ENCODE measurements at regions not wholly inside any gene's neighbourhood (a gene's known extent, or its start where the extent isn't known, plus 50 kb on each side); places are given as distances from the start of the nearest gene placed in this dataset.

GRCh38 chr10:44035474-44036197 lies 349.3 kb downstream of the CXCL12 start:
- ATAC-seq (no peak), DNase-seq (peak in 1 of 5 donors; percentile 9)
- Histone ChIP-seq H3K4me1 (peaks cover 0 to 7% (median 0%) of the 10 kb centered on the region in 12 donors), H3K4me3 (no peak overlapping the region), H3K36me3 (no peaks in the 10 kb centered on the region), H3K27ac (no peak overlapping the region), H3K27me3 (no peaks in the 10 kb centered on the region), H3K9me3 (peaks cover 0 to 7% (median 0%) of the 10 kb centered on the region in 12 donors)
- TF ChIP-seq, protein P1, sequence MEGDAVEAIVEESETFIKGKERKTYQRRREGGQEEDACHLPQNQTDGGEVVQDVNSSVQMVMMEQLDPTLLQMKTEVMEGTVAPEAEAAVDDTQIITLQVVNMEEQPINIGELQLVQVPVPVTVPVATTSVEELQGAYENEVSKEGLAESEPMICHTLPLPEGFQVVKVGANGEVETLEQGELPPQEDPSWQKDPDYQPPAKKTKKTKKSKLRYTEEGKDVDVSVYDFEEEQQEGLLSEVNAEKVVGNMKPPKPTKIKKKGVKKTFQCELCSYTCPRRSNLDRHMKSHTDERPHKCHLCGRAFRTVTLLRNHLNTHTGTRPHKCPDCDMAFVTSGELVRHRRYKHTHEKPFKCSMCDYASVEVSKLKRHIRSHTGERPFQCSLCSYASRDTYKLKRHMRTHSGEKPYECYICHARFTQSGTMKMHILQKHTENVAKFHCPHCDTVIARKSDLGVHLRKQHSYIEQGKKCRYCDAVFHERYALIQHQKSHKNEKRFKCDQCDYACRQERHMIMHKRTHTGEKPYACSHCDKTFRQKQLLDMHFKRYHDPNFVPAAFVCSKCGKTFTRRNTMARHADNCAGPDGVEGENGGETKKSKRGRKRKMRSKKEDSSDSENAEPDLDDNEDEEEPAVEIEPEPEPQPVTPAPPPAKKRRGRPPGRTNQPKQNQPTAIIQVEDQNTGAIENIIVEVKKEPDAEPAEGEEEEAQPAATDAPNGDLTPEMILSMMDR (IDR thresholded peaks at IDR 0.05): no peak
- intact Hi-C loops (cut with DNase I): no loop called here
- WGBS, 4 donors: 76 to 87% (median 85%) methylated on average over 8 of the region's 8 CpGs

- ATAC-seq (no peak), DNase-seq (no peak)
- H3K9me3 ChIP-seq: peaks cover 0 to 2% (median 0%) of the 10 kb centered on the region in 12 donors
- TF ChIP-seq POLR2A (IDR thresholded peaks at IDR 0.05): no peak
- TF ChIP-seq, protein P1 (IDR thresholded peaks at IDR 0.05): no peak
- 95 to 100% (median 98%) methylated on average over 1 of the region's 1 CpG for WGBS, 4 donors
- H3K36me3 ChIP-seq: no peaks in the 10 kb centered on the region
- H3K4me3 ChIP-seq: no peak overlapping the region
- no peak overlapping the region for H3K27ac ChIP-seq
- peaks cover 0 to 14% (median 0%) of the 10 kb centered on the region in 12 donors for H3K4me1 ChIP-seq
- intact Hi-C loops (cut with DNase I): no loop called here
- H3K27me3 ChIP-seq: no peaks in the 10 kb centered on the region
Measured at GRCh38 chr10:44034946-44035345, 350.0 kb downstream of the CXCL12 start.

DNA sequence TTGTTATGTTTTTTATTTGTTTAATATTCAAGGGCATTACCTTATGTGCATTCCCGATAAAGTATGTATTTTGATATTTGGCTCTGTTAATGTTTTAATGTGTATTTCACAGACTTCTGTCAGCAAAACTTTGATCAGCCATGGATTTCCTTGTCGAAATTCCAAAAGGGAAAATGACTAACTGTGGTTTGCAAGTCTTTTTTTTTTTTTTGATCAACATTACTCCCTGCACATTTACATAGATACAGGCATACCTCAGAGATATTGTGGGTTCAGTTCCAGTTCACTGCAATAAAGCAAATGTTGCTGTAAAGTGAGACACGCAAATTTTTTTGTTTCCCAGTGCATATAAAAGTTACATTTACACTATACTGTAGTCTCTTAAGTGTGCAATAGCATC lies 351.9 kb downstream of the CXCL12 start:
- TF ChIP-seq, protein P1 (IDR thresholded peaks at IDR 0.05): no peak
- TF ChIP-seq POLR2A (IDR thresholded peaks at IDR 0.05): no peak
- DNase-seq (no peak), ATAC-seq (no peak)
- H3K27ac ChIP-seq: no peak overlapping the region
- no peaks in the 10 kb centered on the region for H3K36me3 ChIP-seq
- intact Hi-C loops (cut with DNase I): no loop called here
- H3K4me3 ChIP-seq: no peak overlapping the region
- no peaks in the 10 kb centered on the region for H3K27me3 ChIP-seq
- H3K9me3 ChIP-seq: peaks cover 0 to 2% (median 0%) of the 10 kb centered on the region in 12 donors
- 88 to 96% (median 93%) methylated on average over 3 of the region's 3 CpGs for WGBS, 4 donors
- H3K4me1 ChIP-seq: peaks cover 0 to 15% (median 0%) of the 10 kb centered on the region in 12 donors

GRCh38 chr10:44032216-44032615 lies 352.7 kb downstream of the CXCL12 start:
- Histone ChIP-seq H3K4me3 (no peak overlapping the region), H3K27me3 (no peaks in the 10 kb centered on the region), H3K9me3 (no peaks in the 10 kb centered on the region), H3K27ac (no peak overlapping the region), H3K4me1 (peaks cover 0 to 15% (median 0%) of the 10 kb centered on the region in 12 donors), H3K36me3 (no peaks in the 10 kb centered on the region)
- WGBS, 4 donors: 84 to 99% (median 95%) methylated on average over 1 of the region's 1 CpG
- TF ChIP-seq POLR2A (IDR thresholded peaks at IDR 0.05): no peak
- TF ChIP-seq, protein P1 (IDR thresholded peaks at IDR 0.05): no peak
- ATAC-seq: peak in 1 of 4 donors; percentile 42
- intact Hi-C loops (cut with DNase I): no loop called here
- no peak for DNase-seq
